ENCODE measurements at regions not wholly inside any gene's neighbourhood (a gene's known extent, or its start where the extent isn't known, plus 50 kb on each side); places are given as distances from the start of the nearest gene placed in this dataset.

DNA sequence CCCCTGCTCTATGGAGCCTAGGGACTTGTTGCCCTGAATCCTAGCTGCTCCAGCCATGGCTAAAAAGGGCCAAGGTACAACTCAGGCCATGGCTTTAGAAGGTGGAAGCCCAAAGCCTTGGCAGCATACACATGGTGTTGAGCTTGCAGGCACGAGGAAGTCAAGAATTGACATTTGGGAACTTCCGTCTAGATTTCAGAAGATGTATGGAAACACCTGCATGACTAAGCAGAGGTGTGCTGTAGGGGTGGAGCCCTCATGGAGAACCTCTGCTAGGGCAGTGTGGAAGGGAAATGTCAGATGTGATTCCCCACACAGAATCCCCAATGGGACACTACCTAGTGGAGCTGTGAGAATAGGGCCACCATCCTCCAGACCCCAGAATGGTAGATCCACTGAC is 95.1 kb upstream of the TMEM170B start:
- no peaks in the 10 kb centered on the region for H3K27me3 Mint-ChIP-seq (ENCODE audit: low read depth)
- H3K27ac Mint-ChIP-seq, result no peak overlapping the region
- peaks cover 12% of the 10 kb centered on the region for H3K9me3 Mint-ChIP-seq
- no peaks in the 10 kb centered on the region for H3K36me3 Mint-ChIP-seq (ENCODE audit: low read depth)
- peaks cover 15% of the 10 kb centered on the region for H3K4me1 Mint-ChIP-seq (ENCODE audit: low read depth)
- H3K4me3 Mint-ChIP-seq, result no peak overlapping the region
- no peak for DNase-seq (ENCODE audit: low spot score)

GRCh38 chr6:11439876-11440275 is 97.7 kb upstream of the TMEM170B start:
- H3K4me3 Mint-ChIP-seq, result no peak overlapping the region
- no peak for DNase-seq (ENCODE audit: low spot score)
- no peaks in the 10 kb centered on the region for H3K36me3 Mint-ChIP-seq (ENCODE audit: low read depth)
- no peak overlapping the region for H3K27ac Mint-ChIP-seq
- no peaks in the 10 kb centered on the region for H3K27me3 Mint-ChIP-seq (ENCODE audit: low read depth)
- H3K9me3 Mint-ChIP-seq, result peaks cover 8% of the 10 kb centered on the region
- H3K4me1 Mint-ChIP-seq (ENCODE audit: low read depth), result peaks cover 15% of the 10 kb centered on the region

DNA sequence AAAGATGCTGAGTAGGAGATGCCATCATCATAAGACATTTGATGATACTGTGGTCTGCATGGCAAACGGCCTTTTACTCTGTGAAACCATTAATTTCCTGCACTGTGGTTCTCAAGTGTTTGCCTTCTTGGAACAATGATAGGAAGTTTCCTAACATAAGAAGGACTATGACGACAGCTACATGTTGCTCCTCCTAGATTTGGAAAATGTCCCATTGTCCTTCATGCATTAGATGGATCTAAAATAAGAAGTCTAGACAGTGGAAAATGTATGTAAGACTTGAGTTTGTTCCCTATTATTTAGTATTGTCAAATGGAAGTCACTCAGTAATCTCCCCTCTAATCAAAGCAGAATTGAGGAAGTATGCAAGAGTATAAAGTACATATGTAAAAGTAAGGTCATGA is 98.5 kb upstream of the TMEM170B start:
- Mint-ChIP-seq H3K4me1 (ENCODE audit: low read depth) (peaks cover 10% of the 10 kb centered on the region), H3K27me3 (ENCODE audit: low read depth) (no peaks in the 10 kb centered on the region), H3K9me3 (peaks cover 4% of the 10 kb centered on the region), H3K36me3 (ENCODE audit: low read depth) (no peaks in the 10 kb centered on the region), H3K27ac (no peak overlapping the region), H3K4me3 (no peak overlapping the region)
- no peak for DNase-seq (ENCODE audit: low spot score)

DNA sequence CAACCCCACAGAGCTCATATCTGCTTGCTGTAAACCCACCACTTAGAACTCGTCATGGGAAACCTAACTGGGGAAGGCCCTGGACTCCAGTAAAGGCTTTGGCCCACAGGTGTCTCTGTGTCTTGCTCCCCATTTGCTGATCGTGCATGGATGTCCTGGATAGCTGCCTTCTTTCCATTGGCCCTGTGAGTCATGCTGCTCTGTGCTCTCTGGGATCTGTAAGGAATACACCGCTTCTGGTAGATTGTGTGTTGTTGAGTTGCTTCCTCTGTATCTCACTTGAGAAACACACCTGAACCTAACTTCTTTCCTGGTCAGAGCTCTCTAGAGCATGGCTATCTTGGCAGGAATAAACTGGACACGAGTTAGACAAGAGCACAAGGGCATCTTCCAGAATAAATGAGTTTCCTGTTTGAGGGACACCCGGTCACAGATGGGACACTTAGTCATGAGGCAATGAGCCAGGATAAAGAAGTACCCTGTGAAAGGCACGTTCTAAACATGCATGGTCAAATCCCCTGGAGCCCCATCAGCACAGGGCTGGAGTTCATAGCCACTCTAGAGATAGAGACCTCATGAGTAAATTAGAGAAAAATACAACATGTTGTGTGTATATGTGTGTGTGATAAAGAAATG is 99.6 kb upstream of the TMEM170B start:
- peaks cover 12% of the 10 kb centered on the region for H3K4me1 Mint-ChIP-seq (ENCODE audit: low read depth)
- peaks cover 1% of the 10 kb centered on the region for H3K9me3 Mint-ChIP-seq
- H3K4me3 Mint-ChIP-seq, result no peak overlapping the region
- no peaks in the 10 kb centered on the region for H3K36me3 Mint-ChIP-seq (ENCODE audit: low read depth)
- H3K27ac Mint-ChIP-seq, result no peak overlapping the region
- no peaks in the 10 kb centered on the region for H3K27me3 Mint-ChIP-seq (ENCODE audit: low read depth)
- DNase-seq (ENCODE audit: low spot score), result no peak

- no peaks in the 10 kb centered on the region for H3K27me3 Mint-ChIP-seq (ENCODE audit: low read depth)
- H3K4me1 Mint-ChIP-seq (ENCODE audit: low read depth), result peaks cover 12% of the 10 kb centered on the region
- no peaks in the 10 kb centered on the region for H3K36me3 Mint-ChIP-seq (ENCODE audit: low read depth)
- no peak overlapping the region for H3K27ac Mint-ChIP-seq
- H3K9me3 Mint-ChIP-seq, result no peaks in the 10 kb centered on the region
- no peak overlapping the region for H3K4me3 Mint-ChIP-seq
- DNase-seq (ENCODE audit: low spot score), result no peak
These were observed 100.9 kb upstream of the TMEM170B start for GRCh38 chr6:11436508-11437096.

DNA sequence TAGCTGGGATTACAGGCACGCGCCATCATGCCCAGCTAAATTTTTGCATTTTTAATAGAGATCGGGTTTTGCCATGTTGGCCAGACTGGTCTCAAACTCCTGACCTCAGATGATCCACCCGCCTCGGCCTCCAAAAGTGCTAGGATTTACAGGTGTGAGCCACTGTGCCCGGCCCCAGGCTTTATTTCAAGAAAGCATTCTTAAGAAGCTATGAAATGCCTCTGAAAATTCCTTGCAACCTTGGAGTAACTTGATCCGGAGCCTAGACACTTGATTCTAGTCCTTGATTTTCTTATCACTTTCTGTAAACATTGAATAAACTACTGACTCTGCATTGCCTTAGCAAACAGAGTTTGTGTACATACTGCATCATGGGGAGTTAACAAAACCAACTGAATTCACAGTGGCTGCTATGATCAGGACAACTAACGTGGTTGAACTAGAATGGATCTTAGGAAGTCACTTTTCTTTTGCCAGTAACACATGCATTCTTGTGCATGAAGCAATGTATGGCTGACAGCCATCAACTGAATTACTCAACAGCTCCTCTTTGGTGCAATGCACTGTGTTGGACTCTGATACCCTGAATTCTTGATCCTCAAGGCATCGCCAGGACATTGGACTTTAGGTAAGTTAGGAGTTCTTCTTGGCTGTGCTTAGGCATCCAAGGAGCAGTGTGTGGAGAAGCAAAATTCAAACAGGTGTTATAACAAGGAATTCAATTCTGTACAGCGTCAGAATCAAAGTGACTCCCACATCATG is 102.8 kb upstream of the TMEM170B start:
- H3K4me3 Mint-ChIP-seq, result no peak overlapping the region
- no peak for DNase-seq (ENCODE audit: low spot score)
- no peaks in the 10 kb centered on the region for H3K9me3 Mint-ChIP-seq
- H3K27ac Mint-ChIP-seq, result no peak overlapping the region
- peaks cover 12% of the 10 kb centered on the region for H3K4me1 Mint-ChIP-seq (ENCODE audit: low read depth)
- H3K36me3 Mint-ChIP-seq (ENCODE audit: low read depth), result no peaks in the 10 kb centered on the region
- no peaks in the 10 kb centered on the region for H3K27me3 Mint-ChIP-seq (ENCODE audit: low read depth)

GRCh38 chr6:11433860-11434259 is 103.7 kb upstream of the TMEM170B start:
- Mint-ChIP-seq H3K27ac (no peak overlapping the region), H3K27me3 (ENCODE audit: low read depth) (no peaks in the 10 kb centered on the region), H3K9me3 (no peaks in the 10 kb centered on the region), H3K4me1 (ENCODE audit: low read depth) (peaks cover 16% of the 10 kb centered on the region), H3K36me3 (ENCODE audit: low read depth) (no peaks in the 10 kb centered on the region), H3K4me3 (no peak overlapping the region)
- no peak for DNase-seq (ENCODE audit: low spot score)

- Mint-ChIP-seq H3K4me1 (ENCODE audit: low read depth) (peaks cover 18% of the 10 kb centered on the region), H3K27me3 (ENCODE audit: low read depth) (no peaks in the 10 kb centered on the region), H3K36me3 (ENCODE audit: low read depth) (no peaks in the 10 kb centered on the region), H3K9me3 (no peaks in the 10 kb centered on the region), H3K27ac (no peak overlapping the region), H3K4me3 (no peak overlapping the region)
- DNase-seq (ENCODE audit: low spot score), result no peak
These were observed 104.7 kb upstream of the TMEM170B start for GRCh38 chr6:11432713-11433450.

- Mint-ChIP-seq H3K27me3 (ENCODE audit: low read depth) (no peaks in the 10 kb centered on the region), H3K27ac (no peak overlapping the region), H3K4me1 (ENCODE audit: low read depth) (peaks cover 20% of the 10 kb centered on the region), H3K36me3 (ENCODE audit: low read depth) (no peaks in the 10 kb centered on the region), H3K4me3 (no peak overlapping the region), H3K9me3 (no peaks in the 10 kb centered on the region)
- DNase-seq (ENCODE audit: low spot score), result no peak
These were observed 105.5 kb upstream of the TMEM170B start for GRCh38 chr6:11432091-11432490.

- H3K27ac Mint-ChIP-seq, result no peak overlapping the region
- no peak overlapping the region for H3K4me3 Mint-ChIP-seq
- H3K9me3 Mint-ChIP-seq, result no peaks in the 10 kb centered on the region
- H3K4me1 Mint-ChIP-seq (ENCODE audit: low read depth), result peaks cover 20% of the 10 kb centered on the region
- H3K27me3 Mint-ChIP-seq (ENCODE audit: low read depth), result no peaks in the 10 kb centered on the region
- DNase-seq (ENCODE audit: low spot score), result no peak
- no peaks in the 10 kb centered on the region for H3K36me3 Mint-ChIP-seq (ENCODE audit: low read depth)
These were observed 106.1 kb upstream of the TMEM170B start for GRCh38 chr6:11431455-11431937.

DNA sequence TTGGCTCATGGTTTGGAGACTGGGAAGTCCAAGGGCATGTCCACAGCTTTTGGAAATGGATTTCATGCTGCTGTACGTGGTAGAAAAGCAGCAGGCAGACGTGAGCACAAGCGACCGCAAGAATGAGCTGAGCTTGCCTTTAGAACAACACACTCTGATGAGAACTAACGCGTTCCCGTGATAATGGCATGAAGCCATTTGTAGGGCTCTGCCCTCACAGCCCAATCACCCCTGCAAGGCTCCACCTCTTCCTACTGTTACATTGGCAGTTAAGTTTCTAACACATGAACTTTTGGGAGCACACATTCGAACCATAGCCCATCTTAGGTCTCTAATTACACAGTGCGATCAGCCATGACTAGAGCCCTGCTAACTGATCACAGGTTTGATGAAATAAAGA is 107.5 kb upstream of the TMEM170B start:
- H3K27me3 Mint-ChIP-seq (ENCODE audit: low read depth), result no peaks in the 10 kb centered on the region
- H3K4me3 Mint-ChIP-seq, result no peak overlapping the region
- H3K36me3 Mint-ChIP-seq (ENCODE audit: low read depth), result no peaks in the 10 kb centered on the region
- no peak for DNase-seq (ENCODE audit: low spot score)
- no peaks in the 10 kb centered on the region for H3K9me3 Mint-ChIP-seq
- peaks cover 20% of the 10 kb centered on the region for H3K4me1 Mint-ChIP-seq (ENCODE audit: low read depth)
- H3K27ac Mint-ChIP-seq, result no peak overlapping the region

DNA sequence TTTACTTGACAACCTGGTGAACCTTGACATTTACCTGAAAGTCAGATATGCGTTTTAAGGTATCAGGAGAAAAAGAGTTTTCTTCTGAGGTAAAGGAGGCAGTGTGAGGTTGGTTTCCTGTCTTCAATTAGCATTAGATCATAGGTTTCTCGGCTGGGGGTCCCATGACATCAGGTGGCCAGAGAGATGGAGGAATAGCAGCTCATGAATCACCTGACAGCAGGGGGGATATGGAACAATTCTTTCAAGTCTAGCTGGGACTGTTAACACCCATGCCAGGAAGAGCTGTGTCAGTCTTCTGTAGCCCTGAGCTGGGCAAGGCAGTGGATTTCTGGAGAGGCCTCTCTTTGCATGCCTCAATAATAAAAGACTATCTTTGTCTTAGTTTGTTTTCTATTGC is 108.0 kb upstream of the TMEM170B start:
- Mint-ChIP-seq H3K27ac (no peak overlapping the region), H3K36me3 (ENCODE audit: low read depth) (no peaks in the 10 kb centered on the region), H3K27me3 (ENCODE audit: low read depth) (no peaks in the 10 kb centered on the region), H3K9me3 (no peaks in the 10 kb centered on the region), H3K4me3 (no peak overlapping the region), H3K4me1 (ENCODE audit: low read depth) (peaks cover 20% of the 10 kb centered on the region)
- DNase-seq (ENCODE audit: low spot score), result no peak

DNA sequence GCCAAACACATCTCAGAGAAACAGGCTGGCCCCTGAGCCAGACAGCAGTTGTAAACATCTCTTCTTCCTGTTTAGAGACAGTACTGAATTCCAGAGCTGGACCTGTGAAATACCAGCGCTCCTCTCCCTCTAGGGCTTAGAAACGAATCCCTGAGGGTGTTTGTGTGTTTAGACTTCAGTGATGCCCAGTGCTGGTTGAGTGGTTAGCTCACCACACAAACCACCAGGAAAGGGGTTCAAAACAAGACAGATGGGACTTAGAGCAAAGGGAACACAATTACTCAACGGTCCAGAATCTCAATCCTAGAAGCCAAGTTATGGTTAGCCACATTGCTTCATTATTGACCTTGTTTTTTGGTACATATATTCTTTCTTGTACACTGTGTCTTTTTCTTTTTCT is 108.7 kb upstream of the TMEM170B start:
- no peak overlapping the region for H3K4me3 Mint-ChIP-seq
- H3K9me3 Mint-ChIP-seq, result no peaks in the 10 kb centered on the region
- H3K4me1 Mint-ChIP-seq (ENCODE audit: low read depth), result peaks cover 21% of the 10 kb centered on the region
- DNase-seq (ENCODE audit: low spot score), result no peak
- no peaks in the 10 kb centered on the region for H3K27me3 Mint-ChIP-seq (ENCODE audit: low read depth)
- no peaks in the 10 kb centered on the region for H3K36me3 Mint-ChIP-seq (ENCODE audit: low read depth)
- H3K27ac Mint-ChIP-seq, result no peak overlapping the region

DNA sequence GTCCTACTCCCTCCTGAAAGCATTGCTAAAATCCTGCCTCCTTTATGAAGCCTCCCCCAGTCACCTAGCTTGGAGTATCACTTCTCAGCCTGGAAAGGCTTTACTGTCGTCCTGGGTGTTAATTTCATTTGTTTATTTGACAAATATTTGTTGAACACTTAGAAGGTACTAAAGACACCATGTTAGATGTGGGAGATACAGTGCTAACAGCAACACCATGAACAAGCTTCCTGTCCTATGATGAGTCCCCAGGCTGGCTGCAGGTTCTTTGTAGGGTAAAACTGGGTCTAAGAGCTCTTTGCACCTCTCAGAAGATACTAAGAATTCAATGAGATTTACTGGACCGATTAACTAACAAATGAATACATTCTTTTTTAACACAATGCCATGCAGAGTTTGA is 109.2 kb upstream of the TMEM170B start:
- H3K9me3 Mint-ChIP-seq, result no peaks in the 10 kb centered on the region
- peaks cover 21% of the 10 kb centered on the region for H3K4me1 Mint-ChIP-seq (ENCODE audit: low read depth)
- H3K4me3 Mint-ChIP-seq, result no peak overlapping the region
- no peaks in the 10 kb centered on the region for H3K27me3 Mint-ChIP-seq (ENCODE audit: low read depth)
- no peak for DNase-seq (ENCODE audit: low spot score)
- peak overlapping the region; percentile 23 for H3K27ac Mint-ChIP-seq
- H3K36me3 Mint-ChIP-seq (ENCODE audit: low read depth), result no peaks in the 10 kb centered on the region

All from T-helper 2 cell treated with Interferon-gamma antibody and Interleukin-4, amounts not matched to agents 5 μg/mL and 100 μg/mL, for 36 hours (primary cell).